Activated T-cell treated with anti-CD3 and anti-CD28 coated beads, Interleukin-2, amount 50 U/mL, for 72 hours (primary cell): ENCODE measurements at regions not wholly inside any gene's neighbourhood (a gene's known extent, or its start where the extent isn't known, plus 50 kb on each side); places are given as distances from the start of the nearest gene placed in this dataset.
"Not testable (repeated sequence)": the region's sequence is repeated elsewhere in the genome, so short reads cannot be mapped to it uniquely, and the experiment has no call there.

Experiments used
- ATAC-seq, 2 donors: fragments of 150-1000 bp; cut with Tn5 transposase; replicated peaks in 1 of 2; 2 replicates each; pipeline ENCODE4 v1.10.0; 2021; ENCODE audit warnings: moderate library complexity in 2 of 2, mild to moderate bottlenecking in 1 of 2
- DNase-seq, 2 donors: peaks; one replicate each; pipeline ENCODE4 v3.0.0; 2021 to 2022; ENCODE audit warnings: mixed read lengths in 1 of 2
- H3K27ac Mint-ChIP-seq: one replicate; pipeline ENCODE4 v1.8.0; 2022; ENCODE audit warnings: mild to moderate bottlenecking, moderate library complexity, mixed read lengths
- H3K27me3 Mint-ChIP-seq: one replicate; pipeline ENCODE4 v1.8.0; 2022; ENCODE audit warnings: low read depth, mixed read lengths
- H3K36me3 Mint-ChIP-seq, 2 donors: one replicate each; pipeline ENCODE4 v1.8.0; 2022; ENCODE audit warnings: mixed read lengths in 2 of 2, mild to moderate bottlenecking in 1 of 2; ENCODE audit not compliant: insufficient read depth in 2 of 2
- H3K4me1 Mint-ChIP-seq: one replicate; pipeline ENCODE4 v1.8.0; 2022; ENCODE audit warnings: low read depth, mixed read lengths
- H3K4me3 Mint-ChIP-seq, 2 donors: one replicate each; pipeline ENCODE4 v1.8.0; 2022; ENCODE audit warnings: mild to moderate bottlenecking in 2 of 2, mixed read lengths in 2 of 2, moderate library complexity in 2 of 2
- H3K9me3 Mint-ChIP-seq, 2 donors: one replicate each; pipeline ENCODE4 v1.8.0; 2022; ENCODE audit warnings: mixed read lengths in 2 of 2

DNA sequence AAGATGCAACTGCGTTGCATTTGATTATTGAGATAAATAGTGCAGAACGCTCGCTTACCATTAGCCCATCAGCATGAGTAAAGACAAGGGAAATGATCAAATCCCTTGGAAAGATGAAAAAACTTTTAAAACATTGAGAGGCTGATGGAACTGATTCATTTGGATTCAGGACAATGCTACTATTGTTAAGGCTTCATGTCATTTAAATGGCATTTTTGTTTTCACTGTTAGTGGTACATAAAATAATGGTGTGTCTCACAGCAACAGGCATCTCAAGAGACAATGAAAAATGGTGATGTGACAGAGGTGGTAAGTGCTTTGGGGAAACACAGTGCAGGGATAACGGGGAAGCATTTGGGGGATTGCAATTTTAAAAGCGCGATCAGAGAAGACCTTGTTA, 159.7 kb upstream of the KCNG1 start:
- ATAC-seq (no peak), DNase-seq (no peak)
- Mint-ChIP-seq H3K4me3 (no peak overlapping the region), H3K9me3 (no peaks in the 10 kb centered on the region), H3K4me1 (no peaks in the 10 kb centered on the region), H3K27ac (no peak overlapping the region), H3K27me3 (peaks cover 46% of the 10 kb centered on the region), H3K36me3 (no peaks in the 10 kb centered on the region)

DNA sequence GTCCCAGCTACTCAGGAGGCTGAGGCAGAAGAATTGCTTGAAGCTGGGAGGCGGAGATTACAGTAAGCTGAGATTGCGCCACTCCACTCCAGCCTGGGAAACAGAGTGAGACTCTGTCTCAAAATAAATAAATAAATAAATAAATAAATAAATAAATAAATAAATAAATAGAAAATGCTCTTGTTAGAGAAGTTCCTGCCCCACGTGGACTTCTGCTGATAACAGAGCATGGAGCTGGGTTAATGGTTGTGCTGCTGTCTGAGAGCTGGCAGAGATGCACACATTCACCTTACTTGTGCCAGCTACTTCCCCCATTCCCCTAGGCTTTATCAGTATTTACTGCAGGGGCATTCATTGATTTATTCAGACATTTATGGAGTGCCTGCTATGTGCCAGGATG, 155.2 kb upstream of the KCNG1 start:
- ATAC-seq (no peak), DNase-seq (no peak)
- no peaks in the 10 kb centered on the region for H3K9me3 Mint-ChIP-seq
- peaks cover 54% of the 10 kb centered on the region for H3K27me3 Mint-ChIP-seq
- H3K36me3 Mint-ChIP-seq: no peaks in the 10 kb centered on the region
- H3K4me3 Mint-ChIP-seq: no peak overlapping the region
- no peak overlapping the region for H3K27ac Mint-ChIP-seq
- H3K4me1 Mint-ChIP-seq: no peaks in the 10 kb centered on the region

DNA sequence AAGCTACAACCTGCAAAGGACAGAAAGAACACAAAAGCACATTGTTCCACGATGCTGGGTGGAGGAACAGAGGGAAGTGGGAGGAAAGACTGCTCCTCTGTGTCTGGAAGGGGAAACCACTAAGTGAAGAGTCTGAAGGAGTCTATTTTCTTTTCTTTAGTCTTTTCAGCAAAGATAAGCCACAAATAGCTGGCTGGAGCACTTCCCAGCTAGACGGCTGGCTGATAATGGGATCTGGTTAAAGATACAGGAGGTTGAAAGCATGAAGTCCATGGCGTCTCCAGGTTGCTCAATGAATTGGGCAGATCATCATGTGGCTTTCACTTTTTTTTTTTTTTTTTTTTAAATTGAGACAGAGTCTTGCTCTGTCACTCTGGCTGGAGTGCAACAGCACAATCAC, 154.0 kb upstream of the KCNG1 start:
- Mint-ChIP-seq H3K4me3 (no peak overlapping the region), H3K27me3 (peaks cover 64% of the 10 kb centered on the region), H3K4me1 (no peaks in the 10 kb centered on the region), H3K27ac (no peak overlapping the region), H3K9me3 (no peaks in the 10 kb centered on the region), H3K36me3 (no peaks in the 10 kb centered on the region)
- DNase-seq (no peak), ATAC-seq (no peak)

- DNase-seq (no peak), ATAC-seq (no peak)
- no peaks in the 10 kb centered on the region for H3K4me1 Mint-ChIP-seq
- H3K4me3 Mint-ChIP-seq: no peak overlapping the region
- no peaks in the 10 kb centered on the region for H3K36me3 Mint-ChIP-seq
- peaks cover 62% of the 10 kb centered on the region for H3K27me3 Mint-ChIP-seq
- no peaks in the 10 kb centered on the region for H3K9me3 Mint-ChIP-seq
- no peak overlapping the region for H3K27ac Mint-ChIP-seq
Measured at GRCh38 chr20:51176446-51176845, 153.5 kb upstream of the KCNG1 start.

DNA sequence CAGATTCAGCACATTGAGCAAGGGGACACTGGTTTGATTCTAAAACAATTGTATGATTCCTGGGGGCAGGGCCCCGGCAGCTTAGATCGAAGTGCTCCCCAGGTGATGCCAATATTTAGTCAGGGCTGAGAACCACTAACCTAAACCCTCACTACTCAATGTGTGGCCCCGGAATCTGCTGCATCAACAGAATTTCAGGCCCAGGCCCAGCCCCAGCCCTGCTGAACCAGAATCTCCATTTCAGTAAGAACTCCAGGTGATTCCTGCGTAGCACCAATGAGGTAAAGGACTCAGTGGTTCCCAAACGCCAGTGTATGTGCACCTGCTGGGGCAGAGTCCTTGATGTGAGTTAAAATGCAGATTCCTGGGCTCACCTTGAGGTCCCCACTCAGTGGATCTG, 152.8 kb upstream of the KCNG1 start:
- no peaks in the 10 kb centered on the region for H3K4me1 Mint-ChIP-seq
- no peaks in the 10 kb centered on the region for H3K9me3 Mint-ChIP-seq
- H3K36me3 Mint-ChIP-seq: no peaks in the 10 kb centered on the region
- no peak overlapping the region for H3K27ac Mint-ChIP-seq
- DNase-seq: no peak
- peaks cover 57% of the 10 kb centered on the region for H3K27me3 Mint-ChIP-seq
- H3K4me3 Mint-ChIP-seq: no peak overlapping the region
- no peak for ATAC-seq

- H3K27me3 Mint-ChIP-seq: peaks cover 59% of the 10 kb centered on the region
- H3K36me3 Mint-ChIP-seq: no peaks in the 10 kb centered on the region
- no peak for ATAC-seq
- no peak for DNase-seq
- no peak overlapping the region for H3K4me3 Mint-ChIP-seq
- no peak overlapping the region for H3K27ac Mint-ChIP-seq
- no peaks in the 10 kb centered on the region for H3K9me3 Mint-ChIP-seq
- H3K4me1 Mint-ChIP-seq: no peaks in the 10 kb centered on the region
Measured at GRCh38 chr20:51175156-51175555, 152.2 kb upstream of the KCNG1 start.

- no peak overlapping the region for H3K27ac Mint-ChIP-seq
- peaks cover 59% of the 10 kb centered on the region for H3K27me3 Mint-ChIP-seq
- no peaks in the 10 kb centered on the region for H3K36me3 Mint-ChIP-seq
- ATAC-seq: no peak
- H3K9me3 Mint-ChIP-seq: no peaks in the 10 kb centered on the region
- no peak overlapping the region for H3K4me3 Mint-ChIP-seq
- no peak for DNase-seq
- H3K4me1 Mint-ChIP-seq: no peaks in the 10 kb centered on the region
Measured at GRCh38 chr20:51174536-51174935, 151.6 kb upstream of the KCNG1 start.

- H3K9me3 Mint-ChIP-seq: no peaks in the 10 kb centered on the region
- DNase-seq (no peak), ATAC-seq (no peak)
- H3K27ac Mint-ChIP-seq: no peak overlapping the region
- peaks cover 51% of the 10 kb centered on the region for H3K27me3 Mint-ChIP-seq
- no peaks in the 10 kb centered on the region for H3K4me1 Mint-ChIP-seq
- no peaks in the 10 kb centered on the region for H3K36me3 Mint-ChIP-seq
- H3K4me3 Mint-ChIP-seq: no peak overlapping the region
Measured at GRCh38 chr20:51172558-51173428, 149.9 kb upstream of the KCNG1 start.

DNA sequence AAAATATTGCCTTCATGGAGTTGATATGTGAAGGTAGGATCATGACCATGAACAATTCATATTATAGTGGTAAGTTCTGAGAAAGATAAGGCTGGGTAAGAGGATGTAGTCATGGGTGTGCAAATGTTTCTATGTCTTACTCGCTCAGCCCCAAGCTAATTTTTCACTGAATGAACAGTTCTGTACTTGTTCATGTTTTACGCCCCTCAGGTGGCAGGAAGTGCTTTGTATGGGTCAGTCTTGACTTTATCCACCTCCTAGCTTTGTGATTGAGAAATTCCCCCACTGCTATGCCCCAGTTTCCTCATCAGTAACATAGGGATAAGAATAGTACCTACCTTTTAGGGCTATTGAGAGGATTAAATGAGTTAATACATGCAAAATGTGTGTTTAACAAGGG, 148.2 kb upstream of the KCNG1 start:
- no peak overlapping the region for H3K27ac Mint-ChIP-seq

DNA sequence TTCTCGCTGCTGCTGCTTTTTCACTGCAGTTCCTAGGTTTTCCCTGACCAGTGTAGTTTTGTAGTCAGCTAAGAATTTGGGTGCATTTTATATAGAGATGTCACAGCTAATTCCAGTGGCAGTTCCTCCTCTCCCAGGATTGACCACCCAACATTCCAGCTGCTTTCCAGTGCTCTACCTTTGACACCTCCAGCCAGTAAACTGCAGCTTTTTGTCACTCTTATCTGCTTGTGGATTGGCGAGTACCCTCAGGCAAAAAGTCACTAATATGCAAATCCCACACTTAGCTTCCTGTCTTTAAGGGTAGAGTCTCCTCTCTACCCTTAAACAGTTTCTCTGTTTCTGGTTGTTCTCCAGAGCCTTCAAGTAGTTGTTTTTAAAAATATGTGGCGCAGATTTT, 146.9 kb upstream of the KCNG1 start:
- peaks cover 35% of the 10 kb centered on the region for H3K27me3 Mint-ChIP-seq
- no peak overlapping the region for H3K27ac Mint-ChIP-seq
- H3K36me3 Mint-ChIP-seq: no peaks in the 10 kb centered on the region
- no peak for DNase-seq
- H3K9me3 Mint-ChIP-seq: no peaks in the 10 kb centered on the region
- H3K4me1 Mint-ChIP-seq: no peaks in the 10 kb centered on the region
- no peak overlapping the region for H3K4me3 Mint-ChIP-seq
- no peak for ATAC-seq

More for the DNA sequence above, 148.2 kb upstream of the KCNG1 start:
- H3K27me3 Mint-ChIP-seq: peaks cover 40% of the 10 kb centered on the region
- H3K4me1 Mint-ChIP-seq: no peaks in the 10 kb centered on the region
- H3K4me3 Mint-ChIP-seq: no peak overlapping the region
- DNase-seq (no peak), ATAC-seq (no peak)
- H3K9me3 Mint-ChIP-seq: no peaks in the 10 kb centered on the region
- no peaks in the 10 kb centered on the region for H3K36me3 Mint-ChIP-seq

- DNase-seq, H3K9me3 Mint-ChIP-seq, H3K4me3 Mint-ChIP-seq, H3K36me3 Mint-ChIP-seq, ATAC-seq, H3K4me1 Mint-ChIP-seq, H3K27ac Mint-ChIP-seq: not testable (repeated sequence)
- H3K27me3 Mint-ChIP-seq: peaks cover 28% of the 10 kb centered on the region
Measured at GRCh38 chr20:51167911-51168310, 145.0 kb upstream of the KCNG1 start.

DNA sequence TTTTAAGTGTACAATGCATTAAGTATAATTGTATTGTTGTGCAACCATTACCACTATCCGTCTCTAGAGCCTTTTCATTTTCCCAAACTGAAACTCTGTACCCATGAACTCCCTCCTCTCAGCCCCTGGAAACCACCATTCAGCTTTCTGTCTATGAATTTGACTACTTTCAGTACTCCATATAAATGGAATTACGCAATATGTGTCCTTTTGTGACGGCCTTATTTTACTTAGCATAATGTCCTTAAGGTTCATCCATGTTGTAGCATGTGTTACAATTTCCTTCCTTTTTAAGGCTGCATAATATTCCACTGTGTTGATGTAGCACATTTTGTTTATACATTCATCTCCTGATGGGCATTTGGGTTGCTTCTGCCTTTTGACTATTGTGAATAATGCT, 143.6 kb upstream of the KCNG1 start:
- ATAC-seq (no peak), DNase-seq (no peak)
- Mint-ChIP-seq H3K9me3 (no peaks in the 10 kb centered on the region), H3K4me3 (no peak overlapping the region), H3K27ac (no peak overlapping the region), H3K36me3 (no peaks in the 10 kb centered on the region), H3K4me1 (no peaks in the 10 kb centered on the region), H3K27me3 (peaks cover 22% of the 10 kb centered on the region)

- no peak for ATAC-seq
- no peaks in the 10 kb centered on the region for H3K4me1 Mint-ChIP-seq
- H3K4me3 Mint-ChIP-seq: no peak overlapping the region
- H3K27ac Mint-ChIP-seq: no peak overlapping the region
- H3K9me3 Mint-ChIP-seq: no peaks in the 10 kb centered on the region
- DNase-seq: no peak
- H3K36me3 Mint-ChIP-seq: no peaks in the 10 kb centered on the region
- H3K27me3 Mint-ChIP-seq: peaks cover 22% of the 10 kb centered on the region
Measured at GRCh38 chr20:51165131-51165530, 142.2 kb upstream of the KCNG1 start.

- ATAC-seq: no peak
- Mint-ChIP-seq H3K27me3 (peaks cover 18% of the 10 kb centered on the region), H3K4me1 (no peaks in the 10 kb centered on the region), H3K9me3 (no peaks in the 10 kb centered on the region), H3K4me3 (no peak overlapping the region), H3K36me3 (no peaks in the 10 kb centered on the region), H3K27ac (no peak overlapping the region)
- DNase-seq: no peak
Measured at GRCh38 chr20:51164731-51165130, 141.8 kb upstream of the KCNG1 start.
